Nephron progenitor cell (in vitro differentiated cells): ENCODE measurements at regions not wholly inside any gene's neighbourhood (a gene's known extent, or its start where the extent isn't known, plus 50 kb on each side); places are given as distances from the start of the nearest gene placed in this dataset.

Experiments
- DNase-seq: peaks from one replicate; pipeline ENCODE4 v3.0.0; 2021
- H3K27ac Mint-ChIP-seq: 2 replicates; pipeline ENCODE4 v1.8.0; 2021; ENCODE audit warnings: mild to moderate bottlenecking, moderate library complexity, mixed read lengths
- H3K27me3 Mint-ChIP-seq: 2 replicates; pipeline ENCODE4 v1.8.0; 2021; ENCODE audit warnings: mild to moderate bottlenecking, low read depth, mixed read lengths; ENCODE audit not compliant: poor library complexity
- H3K36me3 Mint-ChIP-seq: 2 replicates; pipeline ENCODE4 v1.8.0; 2021; ENCODE audit warnings: low read depth, mixed read lengths
- H3K4me1 Mint-ChIP-seq: 2 replicates; pipeline ENCODE4 v1.8.0; 2021; ENCODE audit warnings: mixed read lengths
- H3K4me3 Mint-ChIP-seq: 2 replicates; pipeline ENCODE4 v1.8.0; 2021; ENCODE audit warnings: mild to moderate bottlenecking, moderate library complexity, mixed read lengths
- H3K9me3 Mint-ChIP-seq: 2 replicates; pipeline ENCODE4 v1.8.0; 2021; ENCODE audit warnings: mild to moderate bottlenecking, moderate library complexity, mixed read lengths
- CTCF ChIP-seq: fragments of 200-600 bp; sonication (generic); IDR thresholded peaks from 2 replicates; pipeline ENCODE4 v1.5.0; 2021; ENCODE audit warnings: antibody characterized with exemption

GRCh38 chr1:60170709-60171108 lies 97.1 kb upstream of the C1orf87 start:
- H3K4me3 Mint-ChIP-seq = no peak overlapping the region
- no peaks in the 10 kb centered on the region for H3K36me3 Mint-ChIP-seq
- DNase-seq = no peak
- H3K27me3 Mint-ChIP-seq = peaks cover 7% of the 10 kb centered on the region
- no peaks in the 10 kb centered on the region for H3K4me1 Mint-ChIP-seq
- no peak for TF ChIP-seq CTCF
- no peak overlapping the region for H3K27ac Mint-ChIP-seq
- H3K9me3 Mint-ChIP-seq = no peaks in the 10 kb centered on the region

GRCh38 chr1:60169206-60169605 lies 95.6 kb upstream of the C1orf87 start:
- no peak for DNase-seq
- no peak overlapping the region for H3K4me3 Mint-ChIP-seq
- no peak overlapping the region for H3K27ac Mint-ChIP-seq
- no peaks in the 10 kb centered on the region for H3K36me3 Mint-ChIP-seq
- H3K4me1 Mint-ChIP-seq = no peaks in the 10 kb centered on the region
- H3K27me3 Mint-ChIP-seq = peaks cover 7% of the 10 kb centered on the region
- no peak for TF ChIP-seq CTCF
- H3K9me3 Mint-ChIP-seq = no peaks in the 10 kb centered on the region

- Mint-ChIP-seq H3K36me3 (no peaks in the 10 kb centered on the region), H3K27ac (no peak overlapping the region), H3K4me1 (no peaks in the 10 kb centered on the region), H3K4me3 (no peak overlapping the region), H3K27me3 (no peaks in the 10 kb centered on the region), H3K9me3 (no peaks in the 10 kb centered on the region)
- no peak for DNase-seq
- no peak for TF ChIP-seq CTCF
Observed at GRCh38 chr1:60162936-60163335, 89.4 kb upstream of the C1orf87 start.

- Mint-ChIP-seq H3K36me3 (no peaks in the 10 kb centered on the region), H3K27me3 (no peaks in the 10 kb centered on the region), H3K4me1 (no peaks in the 10 kb centered on the region), H3K9me3 (no peaks in the 10 kb centered on the region), H3K27ac (no peak overlapping the region), H3K4me3 (no peak overlapping the region)
- no peak for TF ChIP-seq CTCF
- no peak for DNase-seq
Observed at GRCh38 chr1:60160141-60160540, 86.6 kb upstream of the C1orf87 start.

GRCh38 chr1:60156371-60156770 lies 82.8 kb upstream of the C1orf87 start:
- Mint-ChIP-seq H3K4me3 (no peak overlapping the region), H3K27ac (no peak overlapping the region), H3K36me3 (no peaks in the 10 kb centered on the region), H3K27me3 (no peaks in the 10 kb centered on the region), H3K9me3 (no peaks in the 10 kb centered on the region), H3K4me1 (peaks cover 10% of the 10 kb centered on the region)
- no peak for DNase-seq
- no peak for TF ChIP-seq CTCF

- TF ChIP-seq CTCF = no peak
- no peak for DNase-seq
- H3K27ac Mint-ChIP-seq = no peak overlapping the region
- peaks cover 10% of the 10 kb centered on the region for H3K4me1 Mint-ChIP-seq
- H3K4me3 Mint-ChIP-seq = no peak overlapping the region
- no peaks in the 10 kb centered on the region for H3K27me3 Mint-ChIP-seq
- H3K36me3 Mint-ChIP-seq = no peaks in the 10 kb centered on the region
- H3K9me3 Mint-ChIP-seq = no peaks in the 10 kb centered on the region
Observed at GRCh38 chr1:60153961-60154360, 80.4 kb upstream of the C1orf87 start.
